Stimulated activated CD4-positive, alpha-beta T cell treated with anti-CD3 and anti-CD28 coated beads, Interleukin-1b, Interleukin-23, amount 100 ng/mL, for 24 hours (primary cell): ENCODE measurements at regions not wholly inside any gene's neighbourhood (a gene's known extent, or its start where the extent isn't known, plus 50 kb on each side); places are given as distances from the start of the nearest gene placed in this dataset.

Experiments
- DNase-seq, 4 experiments: peaks; one replicate each; pipeline ENCODE4 v3.0.0-alpha.2; 2020; ENCODE audit warnings: low read depth in 4 of 4, low spot score in 1 of 4

DNA sequence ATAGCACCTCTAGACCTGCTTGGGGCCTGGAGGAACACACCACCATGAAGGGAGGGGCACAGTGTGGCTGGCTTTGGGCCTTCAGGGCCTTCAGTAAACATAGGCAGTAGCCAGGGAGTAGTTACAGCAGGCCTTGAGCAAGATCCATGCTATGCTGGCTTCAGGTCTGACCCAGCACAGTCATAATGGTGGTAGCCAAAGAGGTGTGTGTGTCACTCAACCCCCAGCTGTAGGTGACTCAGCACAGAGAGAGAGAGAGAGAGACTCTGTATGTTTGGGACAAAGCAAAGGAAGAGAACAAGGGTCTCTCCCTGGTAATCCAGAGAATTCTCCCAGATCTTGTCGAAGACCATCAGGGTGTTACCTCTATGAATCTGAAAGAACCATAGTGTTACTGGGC, 250.5 kb upstream of the PKN2 start:
- no peak for DNase-seq

DNA sequence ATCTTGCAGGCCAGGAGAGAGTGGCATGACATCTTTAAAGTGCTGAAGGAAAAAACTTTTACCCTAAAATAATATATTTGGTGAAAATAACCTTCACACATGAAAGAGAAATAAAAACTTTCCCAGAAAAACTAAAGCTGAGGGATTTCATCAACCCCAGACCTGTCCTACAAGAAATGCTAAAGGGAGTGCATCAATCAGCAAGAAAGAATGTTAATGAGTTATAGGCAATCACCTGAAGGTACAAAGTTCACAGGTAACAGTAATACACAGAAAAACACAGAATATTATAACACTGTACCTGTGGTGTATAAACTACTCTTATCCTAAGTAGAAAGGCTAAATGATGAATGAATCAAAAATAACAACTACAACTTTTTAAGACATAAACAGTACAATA, 249.2 kb upstream of the PKN2 start:
- no peak for DNase-seq

DNA sequence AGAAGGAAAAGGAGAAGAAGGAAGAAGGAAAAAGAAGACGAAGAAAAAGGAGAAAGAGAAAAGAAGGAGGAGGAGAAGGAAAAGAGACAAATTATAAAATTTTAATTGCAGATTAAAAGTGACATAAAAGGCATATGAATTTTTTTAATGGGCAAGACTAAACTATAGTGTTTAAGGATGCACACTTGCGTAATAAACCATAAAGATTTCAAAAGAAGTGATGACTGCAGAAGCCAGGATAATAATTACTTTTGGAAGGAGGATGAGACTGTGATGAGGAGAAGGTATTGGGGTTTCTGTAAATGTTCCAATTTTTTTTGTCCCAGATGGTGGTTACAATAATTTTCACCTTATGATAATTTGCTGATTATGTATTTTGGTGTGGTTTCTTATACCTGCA, 243.1 kb upstream of the PKN2 start:
- DNase-seq: no peak

DNA sequence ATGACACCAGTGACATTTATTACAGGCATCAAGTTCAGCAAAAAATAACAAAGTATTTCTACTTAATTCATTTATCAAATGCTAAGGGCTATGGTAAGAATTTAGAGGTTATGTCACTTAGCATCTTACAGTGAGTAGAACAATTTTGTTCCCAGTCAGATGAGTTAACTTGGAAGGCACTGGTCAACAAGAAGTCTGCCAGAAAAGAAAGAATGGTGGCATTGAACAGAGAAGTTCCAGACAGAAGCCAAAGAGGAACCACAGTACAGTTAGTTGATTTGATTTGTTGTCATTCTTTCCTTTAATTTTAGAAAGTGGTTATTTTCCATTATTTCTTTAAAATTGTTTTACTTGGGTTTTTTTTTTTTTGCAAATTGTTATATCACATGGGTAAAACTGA, 232.2 kb upstream of the PKN2 start:
- no peak for DNase-seq

DNA sequence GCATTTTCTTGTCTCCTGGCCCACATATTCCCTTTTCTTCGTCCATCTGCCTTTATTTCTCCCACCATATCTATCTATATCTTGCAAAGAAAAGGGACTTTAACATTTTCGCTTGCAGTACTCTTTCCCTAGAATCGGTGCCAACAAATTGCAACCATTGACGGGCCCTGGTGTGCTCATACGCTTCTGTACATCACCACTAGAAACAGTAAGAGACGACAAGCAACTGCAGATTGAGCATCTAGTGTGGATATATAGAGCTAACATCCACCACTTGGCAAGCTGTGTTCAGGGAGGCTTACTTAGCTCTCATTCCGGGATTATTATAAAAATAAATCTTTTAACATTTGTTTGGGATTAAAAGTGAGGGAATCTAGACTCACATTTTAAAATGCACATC, 230.8 kb upstream of the PKN2 start:
- DNase-seq: no peak

DNA sequence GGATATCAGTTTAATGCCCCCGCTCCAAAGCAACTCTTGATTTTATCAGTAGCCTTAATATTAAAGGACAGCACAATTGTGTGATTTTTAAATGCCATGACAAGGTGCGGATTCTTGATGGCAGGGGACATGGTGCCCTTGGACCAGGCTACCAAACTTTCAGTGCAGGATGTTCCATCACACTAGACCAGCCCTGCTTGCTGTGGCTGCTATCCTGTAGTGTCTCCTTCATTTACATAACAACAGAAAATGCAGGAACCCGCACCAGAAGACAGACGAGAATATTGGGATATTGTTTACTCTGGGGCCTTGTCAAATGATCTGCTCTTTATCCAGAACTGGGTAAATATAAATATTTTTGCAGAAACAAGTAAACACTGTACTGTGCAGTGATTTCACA, 229.3 kb upstream of the PKN2 start:
- DNase-seq: no peak

DNA sequence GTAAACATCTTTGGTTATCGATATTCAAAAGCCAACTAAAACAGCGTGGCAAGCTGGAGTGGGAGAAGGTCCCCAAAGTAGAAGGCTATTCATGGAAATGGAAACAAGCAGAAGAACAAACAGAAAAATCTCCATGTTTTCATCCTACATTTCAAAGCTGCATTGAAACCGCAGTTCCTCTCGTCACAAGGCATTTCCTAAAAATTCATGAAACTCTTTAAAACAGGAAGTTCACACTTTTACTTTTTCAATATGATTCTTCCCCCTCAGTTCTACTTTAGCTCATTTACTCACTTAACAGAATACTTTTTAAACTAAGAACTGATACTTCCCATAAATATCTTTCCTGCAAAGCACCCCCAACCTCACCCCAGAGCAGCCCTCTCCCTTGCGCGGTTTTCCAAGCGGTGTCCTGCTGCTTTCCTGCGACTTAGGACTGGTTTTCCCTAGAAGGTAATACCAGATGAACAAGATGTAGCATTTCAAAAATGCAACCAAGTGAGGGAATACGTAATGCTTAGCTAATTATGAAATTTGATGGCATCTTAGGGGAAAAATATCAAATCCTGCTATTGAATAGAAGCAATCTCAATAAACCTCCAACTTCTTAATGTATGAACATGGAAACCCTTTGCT, 228.3 kb upstream of the PKN2 start:
- no peak for DNase-seq

DNA sequence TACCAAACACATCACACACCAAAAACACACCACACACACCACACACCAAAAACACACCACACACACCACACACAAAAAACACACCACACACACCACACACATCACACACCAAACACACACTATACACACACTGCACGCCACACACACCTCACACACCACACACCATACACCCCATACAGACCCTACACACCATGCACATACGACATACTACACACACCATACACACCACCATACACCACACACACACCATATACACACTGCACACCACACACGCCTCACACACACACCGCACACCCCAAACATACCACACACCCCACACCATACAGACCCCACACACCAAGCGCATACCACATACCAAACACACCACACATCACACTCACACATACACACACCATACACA, 226.9 kb upstream of the PKN2 start:
- DNase-seq: no peak

DNA sequence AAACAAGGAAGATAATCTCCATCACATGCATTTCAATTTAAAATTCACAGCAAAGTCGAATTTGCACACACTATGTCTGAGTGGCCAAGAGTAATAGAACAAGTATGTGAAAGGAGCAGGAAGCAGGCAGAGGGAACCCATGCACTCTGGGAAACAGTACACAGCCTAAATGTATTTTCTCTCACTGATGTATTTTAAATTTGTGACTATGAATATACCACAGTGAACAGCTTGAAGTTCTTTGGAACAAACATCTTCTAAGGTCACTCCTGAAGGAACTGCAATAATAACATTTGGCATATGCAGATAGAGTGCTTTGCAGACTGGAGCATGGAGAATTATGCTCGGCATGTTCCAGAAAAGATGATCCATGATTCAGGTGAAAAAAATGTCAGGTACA, 223.1 kb upstream of the PKN2 start:
- no peak for DNase-seq

DNA sequence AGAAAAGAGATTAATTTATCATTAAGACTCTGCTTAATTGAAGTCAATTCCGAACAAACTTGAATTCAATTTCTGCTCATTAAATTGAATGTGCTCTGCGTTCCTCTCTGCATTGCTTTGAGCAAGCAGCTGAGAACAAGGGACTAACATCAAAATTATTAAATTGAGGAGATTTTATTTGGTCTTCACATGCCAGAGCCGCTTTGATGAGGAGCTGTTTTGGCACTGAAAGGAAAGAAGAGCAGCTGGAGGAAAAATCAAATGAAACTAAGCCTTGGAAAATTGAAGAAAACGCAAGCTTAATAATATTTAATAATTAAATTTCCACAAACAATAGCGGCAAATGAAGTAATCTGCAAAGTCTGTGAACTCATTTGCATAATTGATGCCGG, 222.0 kb upstream of the PKN2 start:
- DNase-seq: no peak

DNA sequence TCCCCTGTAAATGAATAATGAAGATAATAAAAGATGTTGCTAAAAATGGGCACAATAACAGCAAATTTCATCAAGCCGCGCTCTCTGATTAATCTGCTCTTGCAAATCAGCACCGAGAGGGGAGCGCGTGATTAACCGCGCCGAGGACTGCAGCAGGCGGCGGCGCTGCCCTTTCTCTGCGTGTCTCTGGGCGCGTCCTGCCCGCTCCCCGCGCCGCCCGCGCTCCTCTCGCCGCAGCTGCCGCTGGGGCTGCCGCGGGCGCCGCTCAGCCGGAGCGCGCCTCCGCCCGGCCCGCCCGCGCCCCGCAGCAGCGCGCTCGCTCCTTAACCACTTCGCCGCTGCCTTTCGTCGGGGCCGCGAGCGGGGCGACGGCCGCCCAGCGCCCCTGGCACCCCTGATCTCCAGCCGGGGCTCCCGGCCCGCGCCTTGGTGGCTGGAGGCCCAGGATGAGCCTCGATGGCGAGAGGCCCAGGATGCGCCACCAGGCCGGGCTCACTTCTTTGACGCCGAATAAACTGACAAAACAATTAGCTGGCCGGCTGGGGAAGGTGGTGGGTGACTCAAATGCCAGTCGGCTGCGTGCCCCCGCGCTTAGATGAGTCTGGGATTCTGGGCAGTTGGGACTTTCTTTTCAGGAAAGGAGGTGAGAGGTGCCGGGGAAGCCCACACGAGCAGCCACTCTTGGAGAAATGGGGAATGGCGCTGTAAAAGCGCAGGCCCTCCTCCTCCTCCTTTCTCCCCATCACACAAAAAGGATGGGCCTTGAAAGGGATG, 221.4 kb upstream of the PKN2 start:
- no peak for DNase-seq

DNA sequence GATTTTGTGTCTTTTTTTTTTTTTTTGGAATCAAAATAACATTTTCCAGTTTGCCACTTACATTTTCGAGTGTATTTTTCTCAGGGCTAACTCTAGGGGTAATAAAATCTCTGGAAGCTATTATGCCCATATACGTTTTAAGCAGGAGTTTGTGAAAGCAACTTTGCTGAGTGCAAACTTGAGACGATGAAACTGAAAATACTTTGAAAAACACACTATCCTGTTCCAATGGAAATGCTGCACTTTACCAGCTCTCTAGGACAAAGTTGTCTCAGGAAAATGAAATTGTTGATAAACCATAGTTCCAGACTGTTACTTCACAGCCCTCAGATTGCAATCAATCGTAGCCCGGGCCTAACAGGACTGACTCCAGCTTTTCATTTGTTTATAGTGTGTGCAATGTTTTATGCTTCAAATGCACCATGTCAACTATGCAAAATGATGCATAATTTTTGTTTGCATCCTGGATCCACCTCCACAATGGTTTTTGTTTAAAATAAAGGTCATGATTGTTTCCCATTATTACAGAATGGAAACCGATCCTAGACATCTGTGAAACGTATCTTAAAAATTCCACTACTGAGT, 220.6 kb upstream of the PKN2 start:
- DNase-seq: no peak

DNA sequence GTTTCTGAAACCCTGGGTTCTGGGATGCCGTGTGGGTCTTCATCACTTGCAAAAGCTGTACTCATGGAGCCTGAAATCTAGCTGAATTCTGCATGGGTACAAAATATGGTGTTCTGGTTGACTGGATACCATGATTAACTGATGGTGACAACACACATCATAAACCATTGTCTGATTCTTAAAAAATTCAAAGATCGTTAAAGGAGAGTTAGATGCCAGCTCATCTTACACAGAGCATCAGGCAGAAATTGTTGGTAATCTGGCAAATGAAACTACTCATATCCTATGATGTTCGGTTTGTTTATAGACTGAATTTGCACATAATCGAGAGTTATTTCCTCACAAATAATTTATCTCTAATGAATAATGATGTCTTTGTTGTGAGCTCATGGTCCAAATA, 218.1 kb upstream of the PKN2 start:
- no peak for DNase-seq

DNA sequence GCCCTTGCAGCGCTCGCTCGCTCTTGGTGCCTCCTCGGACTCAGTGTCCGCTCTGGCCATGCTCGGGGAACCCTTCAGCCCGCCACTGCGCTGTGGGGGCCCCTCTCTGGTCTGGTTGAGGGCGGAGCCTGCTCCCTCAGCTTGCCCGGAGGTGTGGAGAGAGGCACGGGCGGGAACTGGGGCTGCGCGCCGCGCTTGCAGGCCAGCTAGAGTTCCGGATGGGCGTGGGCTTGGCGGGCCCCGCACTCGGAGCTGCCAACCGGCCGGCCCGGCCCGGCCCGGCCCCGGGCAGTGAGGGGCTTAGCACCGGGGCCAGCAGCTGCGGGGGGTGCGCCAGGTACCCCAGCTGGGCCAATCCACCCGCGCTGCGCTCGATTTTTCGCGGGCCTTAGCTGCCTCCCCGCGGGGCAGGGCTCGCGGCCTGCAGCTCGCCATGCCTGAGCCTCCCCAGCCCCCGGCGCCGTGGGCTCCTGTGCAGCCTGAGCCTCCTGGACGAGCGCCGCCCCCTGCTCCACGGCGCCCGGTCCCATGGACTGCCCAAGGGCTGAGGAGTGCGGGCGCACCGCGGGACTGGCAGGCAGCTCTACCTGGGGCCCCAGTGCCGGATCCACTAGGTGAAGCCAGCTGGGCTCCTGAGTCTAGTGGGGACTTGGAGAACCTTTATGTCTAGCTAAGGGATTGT, 217.0 kb upstream of the PKN2 start:
- DNase-seq: no peak

DNA sequence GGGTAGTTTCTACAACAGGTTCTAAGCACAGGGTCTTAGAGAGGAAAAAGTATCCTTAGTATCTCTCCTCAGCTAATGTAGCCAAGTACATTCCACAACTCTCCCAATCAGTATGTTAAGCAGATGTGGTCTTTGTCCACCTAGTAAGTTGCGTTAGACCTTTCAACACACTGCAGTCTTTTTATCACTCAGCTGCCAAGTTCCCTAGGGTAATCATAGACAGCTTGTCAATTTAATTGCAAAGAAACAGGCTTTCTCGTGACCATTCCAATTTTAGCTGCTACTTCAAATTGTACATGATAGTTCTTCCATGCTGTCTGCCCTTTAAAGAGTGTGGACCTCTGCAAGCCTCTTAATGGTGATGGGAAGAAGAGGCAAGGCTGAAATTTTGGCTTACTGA, 211.8 kb upstream of the PKN2 start:
- DNase-seq: no peak

DNA sequence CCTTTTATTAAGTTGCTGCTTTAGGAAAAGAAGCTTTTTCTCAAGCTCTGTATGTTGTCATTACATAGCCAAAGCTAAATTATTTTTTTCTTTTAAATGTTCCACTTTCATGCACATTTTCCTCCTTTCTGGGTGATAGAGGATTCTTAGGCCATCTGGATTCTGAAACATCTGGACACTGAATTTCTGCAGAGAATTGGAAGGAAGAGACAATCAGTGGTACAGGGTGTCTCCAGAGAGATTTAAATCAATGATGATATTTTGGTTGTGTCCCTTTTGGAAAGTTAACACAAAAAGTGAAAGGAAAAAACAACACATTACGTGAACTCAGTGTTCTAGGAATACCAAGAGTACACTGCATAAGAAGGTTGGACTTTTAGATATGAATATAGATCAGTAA, 211.4 kb upstream of the PKN2 start:
- no peak for DNase-seq

DNA sequence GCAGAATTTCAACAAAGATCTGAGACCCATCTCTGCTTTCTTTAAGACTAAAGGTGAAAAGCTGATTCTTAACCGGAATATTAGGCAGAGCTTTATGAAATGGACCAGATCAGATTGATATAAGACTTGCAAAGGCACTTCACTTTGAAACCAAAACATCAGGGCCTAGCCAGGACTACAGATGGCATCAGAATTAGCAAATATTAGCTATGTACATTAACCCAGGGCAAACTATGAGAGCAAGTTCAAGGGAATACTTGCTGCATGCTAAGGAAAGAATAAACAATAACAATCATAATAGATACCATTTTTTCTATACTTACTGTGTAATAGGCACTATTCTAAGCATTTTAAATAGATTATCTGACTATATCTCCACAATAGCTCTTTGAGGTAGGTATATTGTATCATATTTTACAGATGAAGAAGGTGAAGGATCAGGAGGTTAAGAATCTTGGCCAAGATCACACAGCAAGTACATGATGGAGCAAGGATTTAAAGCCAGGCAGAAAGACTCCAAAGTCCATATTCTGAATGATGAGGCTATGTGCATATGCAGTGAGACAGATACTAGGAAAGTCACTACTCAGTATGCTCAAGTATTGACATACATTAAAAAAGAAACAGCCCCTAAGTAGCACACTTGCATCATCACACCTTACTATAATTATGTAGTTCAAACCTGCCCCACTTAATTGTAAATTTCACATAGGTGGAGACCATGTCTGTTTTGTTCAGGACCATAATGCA, 209.3 kb upstream of the PKN2 start:
- DNase-seq: no peak

DNA sequence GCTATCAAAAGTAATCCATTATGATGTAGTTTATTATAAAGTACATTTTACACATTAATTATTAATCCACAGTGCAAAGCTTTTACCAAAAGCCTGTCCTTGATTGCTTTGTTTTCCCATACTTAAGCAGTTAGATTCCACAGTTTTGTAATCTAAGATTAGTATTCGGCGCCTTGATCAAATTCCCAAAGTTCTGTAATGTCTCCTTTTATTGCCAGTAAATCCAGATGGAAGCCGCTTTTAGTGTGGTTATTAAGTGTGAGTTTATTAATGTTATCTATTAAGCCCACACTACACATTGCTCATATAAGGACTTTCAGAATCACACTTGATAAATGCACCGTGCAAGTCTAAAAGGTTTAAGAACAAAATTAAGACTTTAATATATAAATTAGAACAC, 199.2 kb upstream of the PKN2 start:
- no peak for DNase-seq

DNA sequence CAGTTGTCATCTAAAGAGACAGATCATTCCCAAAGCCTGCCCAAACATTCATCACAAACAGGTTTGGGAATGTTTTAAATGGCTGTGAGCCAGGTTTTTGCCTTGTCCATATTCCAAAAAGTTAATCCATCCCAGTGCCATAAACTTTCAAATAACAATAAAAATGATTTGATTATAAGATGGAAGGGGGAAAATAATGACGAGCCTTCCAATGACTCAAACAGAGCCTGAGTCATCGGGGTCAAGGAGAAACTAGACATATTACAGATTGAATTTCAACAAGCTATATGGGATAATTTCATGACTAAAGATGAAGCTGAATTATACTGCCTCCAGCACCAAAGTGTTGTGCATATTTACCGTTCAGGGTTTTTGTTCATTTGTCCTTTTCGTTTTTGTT, 195.8 kb upstream of the PKN2 start:
- DNase-seq: no peak

DNA sequence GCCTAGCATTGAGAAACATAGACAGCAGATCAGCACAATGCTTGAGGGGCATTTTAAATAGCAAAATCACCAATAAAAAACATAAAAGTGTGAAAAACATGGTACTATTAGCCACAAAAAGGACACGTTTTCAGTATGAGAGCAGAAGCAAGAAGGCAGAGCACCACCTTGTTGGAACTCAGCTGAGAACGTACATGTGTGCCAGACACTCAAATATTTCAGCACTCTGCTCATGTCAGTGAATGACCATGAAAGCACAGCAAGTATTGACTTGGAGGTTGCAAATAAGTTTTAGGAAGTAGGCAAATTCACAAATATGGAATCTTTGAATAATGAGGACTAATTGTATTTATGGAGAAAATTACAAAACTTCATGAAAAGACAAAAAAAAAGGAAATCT, 193.4 kb upstream of the PKN2 start:
- DNase-seq: no peak

DNA sequence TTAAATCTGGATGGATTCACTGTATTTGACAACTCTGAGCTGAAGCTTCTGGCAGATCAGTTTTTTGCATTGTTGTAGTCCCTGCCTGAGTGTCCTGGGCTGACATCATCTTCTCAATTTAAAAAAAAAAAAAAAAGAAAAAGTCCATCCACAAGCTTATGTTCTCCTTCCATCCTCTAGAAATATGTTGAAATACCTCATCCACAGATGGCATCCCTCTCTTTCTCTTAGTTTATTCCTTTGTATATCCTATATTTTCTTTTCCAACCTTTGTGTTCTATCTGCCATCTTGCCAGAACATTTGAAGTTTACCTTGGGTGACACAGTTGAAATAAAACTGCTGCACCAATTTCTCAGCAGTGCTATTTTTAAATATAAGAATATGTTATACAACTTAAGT, 184.4 kb upstream of the PKN2 start:
- DNase-seq: no peak

DNA sequence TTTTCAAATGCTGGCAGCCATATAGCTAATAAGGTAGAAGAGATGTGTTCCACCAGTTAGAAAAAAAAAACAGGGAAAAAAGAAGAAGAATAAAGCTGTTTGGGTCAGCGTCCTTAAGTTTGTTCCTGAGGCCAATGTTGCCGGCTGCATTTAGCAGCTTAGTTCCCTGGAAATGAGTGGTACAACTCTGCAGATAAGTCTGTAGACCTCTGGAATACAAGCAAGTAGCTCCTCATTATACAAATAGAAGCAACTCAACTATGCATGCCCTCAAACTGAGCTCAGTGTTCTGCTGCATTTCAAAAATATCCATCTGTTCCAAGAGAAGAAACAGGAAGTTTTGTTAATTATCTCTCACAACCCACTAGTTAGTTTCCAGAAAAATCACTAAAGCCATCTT, 181.2 kb upstream of the PKN2 start:
- DNase-seq: no peak
